HG03196 (cell line): ENCODE measurements at regions not wholly inside any gene's neighbourhood (a gene's known extent, or its start where the extent isn't known, plus 50 kb on each side); places are given as distances from the start of the nearest gene placed in this dataset.
"Not testable (repeated sequence)": the region's sequence is repeated elsewhere in the genome, so short reads cannot be mapped to it uniquely, and the experiment has no call there.

Experiments used
- ATAC-seq: cut with Tn5 transposase; IDR thresholded peaks from one replicate; pipeline ENCODE4 v1.9.1; 2021; ENCODE audit not compliant: unreplicated experiment

GRCh38 chr2:240252872-240253511 lies 112.5 kb upstream of the OTOS start:
- no peak for ATAC-seq

GRCh38 chr2:240253583-240254145 lies 113.2 kb upstream of the OTOS start:
- no peak for ATAC-seq

- no peak for ATAC-seq
Measured at GRCh38 chr2:240254337-240255164, 114.1 kb upstream of the OTOS start.

- no peak for ATAC-seq
Measured at GRCh38 chr2:240255165-240255491, 114.7 kb upstream of the OTOS start.

- ATAC-seq, result no peak
Measured at GRCh38 chr2:240255811-240256703, 115.6 kb upstream of the OTOS start.

GRCh38 chr2:240256704-240257637 lies 116.5 kb upstream of the OTOS start:
- ATAC-seq, result no peak

- no peak for ATAC-seq
Measured at GRCh38 chr2:240257940-240258580, 117.6 kb upstream of the OTOS start.

- no peak for ATAC-seq
Measured at GRCh38 chr2:240258685-240259084, 118.2 kb upstream of the OTOS start.

GRCh38 chr2:240259201-240259923 lies 118.9 kb upstream of the OTOS start:
- no peak for ATAC-seq

- no peak for ATAC-seq
Measured at GRCh38 chr2:240259924-240260529, 119.6 kb upstream of the OTOS start.

GRCh38 chr2:240260664-240261063 lies 120.2 kb upstream of the OTOS start:
- ATAC-seq, result no peak

- ATAC-seq, result not testable (repeated sequence)
Measured at GRCh38 chr2:240262578-240262977, 122.1 kb upstream of the OTOS start.

- no peak for ATAC-seq
Measured at GRCh38 chr2:240269380-240269779, 128.9 kb upstream of the OTOS start.

- ATAC-seq, result no peak
Measured at GRCh38 chr2:240269886-240270285, 129.4 kb upstream of the OTOS start.

- ATAC-seq, result no peak
Measured at GRCh38 chr2:240271716-240272341, 131.4 kb upstream of the OTOS start.

GRCh38 chr2:240275386-240275785 lies 134.9 kb upstream of the OTOS start:
- no peak for ATAC-seq

GRCh38 chr2:240277073-240277806 lies 136.8 kb upstream of the OTOS start:
- no peak for ATAC-seq
